ENCODE measurements at regions not wholly inside any gene's neighbourhood (a gene's known extent, or its start where the extent isn't known, plus 50 kb on each side); places are given as distances from the start of the nearest gene placed in this dataset.
"Not testable (repeated sequence)": the region's sequence is repeated elsewhere in the genome, so short reads cannot be mapped to it uniquely, and the experiment has no call there.

- not testable (repeated sequence) for H3K4me1 ChIP-seq (ENCODE audit: control insufficient read depth, insufficient read depth, low read length)
Measured at GRCh38 chr1:120465900-120466299, 51.1 kb downstream of the NBPF8 start.

GRCh38 chr1:120477663-120478062, 62.8 kb downstream of the NBPF8 start:
- H3K4me1 ChIP-seq (ENCODE audit: control insufficient read depth, insufficient read depth, low read length); H3K4me3 Mint-ChIP-seq; ATAC-seq; intact Hi-C loops (cut with micrococcal nuclease); DNase-seq; H3K27me3 ChIP-seq (ENCODE audit: control insufficient read depth, insufficient read depth, low read length); H3K4me1 Mint-ChIP-seq; H3K27ac ChIP-seq (ENCODE audit: low read length); H3K9me3 ChIP-seq (ENCODE audit: control insufficient read depth, insufficient read depth, low read length); H3K36me3 Mint-ChIP-seq; H3K27me3 Mint-ChIP-seq (ENCODE audit: low read depth in 2 of 2); H3K27ac Mint-ChIP-seq; H3K9me3 Mint-ChIP-seq; H3K36me3 ChIP-seq (ENCODE audit: control insufficient read depth, insufficient read depth, low read length); H3K4me3 ChIP-seq (ENCODE audit: low read length): not testable (repeated sequence)
- 84% methylated on average over 2 of the region's 4 CpGs for WGBS (ENCODE audit: insufficient coverage)

More at GRCh38 chr1:120465900-120466299, 51.1 kb downstream of the NBPF8 start:
- H3K4me3 Mint-ChIP-seq; H3K4me1 Mint-ChIP-seq; H3K9me3 Mint-ChIP-seq; H3K36me3 ChIP-seq (ENCODE audit: control insufficient read depth, insufficient read depth, low read length); H3K27me3 ChIP-seq (ENCODE audit: control insufficient read depth, insufficient read depth, low read length); DNase-seq; H3K36me3 Mint-ChIP-seq; H3K27me3 Mint-ChIP-seq (ENCODE audit: low read depth in 2 of 2); H3K27ac ChIP-seq (ENCODE audit: low read length); H3K27ac Mint-ChIP-seq; ATAC-seq; H3K9me3 ChIP-seq (ENCODE audit: control insufficient read depth, insufficient read depth, low read length); intact Hi-C loops (cut with micrococcal nuclease); H3K4me3 ChIP-seq (ENCODE audit: low read length): not testable (repeated sequence)
- WGBS (ENCODE audit: insufficient coverage) = 94% methylated on average over 4 of the region's 6 CpGs

GRCh38 chr1:120478400-120478799, 63.6 kb downstream of the NBPF8 start:
- WGBS (ENCODE audit: insufficient coverage) = 100% methylated on average over 1 of the region's 5 CpGs
- DNase-seq; H3K27me3 ChIP-seq (ENCODE audit: control insufficient read depth, insufficient read depth, low read length); H3K9me3 Mint-ChIP-seq; H3K27ac Mint-ChIP-seq; H3K36me3 ChIP-seq (ENCODE audit: control insufficient read depth, insufficient read depth, low read length); H3K4me1 Mint-ChIP-seq; H3K27ac ChIP-seq (ENCODE audit: low read length); ATAC-seq; H3K4me3 Mint-ChIP-seq; H3K4me3 ChIP-seq (ENCODE audit: low read length); H3K27me3 Mint-ChIP-seq (ENCODE audit: low read depth in 2 of 2); H3K36me3 Mint-ChIP-seq; intact Hi-C loops (cut with micrococcal nuclease); H3K9me3 ChIP-seq (ENCODE audit: control insufficient read depth, insufficient read depth, low read length); H3K4me1 ChIP-seq (ENCODE audit: control insufficient read depth, insufficient read depth, low read length): not testable (repeated sequence)

GRCh38 chr1:120487542-120487941, 72.7 kb downstream of the NBPF8 start:
- no CpG with 5 or more reads among the region's 2 CpGs for WGBS (ENCODE audit: insufficient coverage)
- H3K4me3 ChIP-seq (ENCODE audit: low read length); H3K27me3 Mint-ChIP-seq (ENCODE audit: low read depth in 2 of 2); H3K4me1 ChIP-seq (ENCODE audit: control insufficient read depth, insufficient read depth, low read length); H3K4me3 Mint-ChIP-seq; H3K27ac Mint-ChIP-seq; H3K27ac ChIP-seq (ENCODE audit: low read length); H3K9me3 Mint-ChIP-seq; H3K4me1 Mint-ChIP-seq; H3K36me3 ChIP-seq (ENCODE audit: control insufficient read depth, insufficient read depth, low read length); ATAC-seq; H3K27me3 ChIP-seq (ENCODE audit: control insufficient read depth, insufficient read depth, low read length); intact Hi-C loops (cut with micrococcal nuclease); H3K9me3 ChIP-seq (ENCODE audit: control insufficient read depth, insufficient read depth, low read length); H3K36me3 Mint-ChIP-seq; DNase-seq: not testable (repeated sequence)

- H3K27me3 Mint-ChIP-seq (ENCODE audit: low read depth in 2 of 2); H3K36me3 ChIP-seq (ENCODE audit: control insufficient read depth, insufficient read depth, low read length); DNase-seq; intact Hi-C loops (cut with micrococcal nuclease); H3K4me3 ChIP-seq (ENCODE audit: low read length); H3K4me3 Mint-ChIP-seq; H3K4me1 ChIP-seq (ENCODE audit: control insufficient read depth, insufficient read depth, low read length); H3K4me1 Mint-ChIP-seq; H3K27ac ChIP-seq (ENCODE audit: low read length); H3K27ac Mint-ChIP-seq; H3K27me3 ChIP-seq (ENCODE audit: control insufficient read depth, insufficient read depth, low read length); ATAC-seq; H3K9me3 Mint-ChIP-seq; H3K36me3 Mint-ChIP-seq; H3K9me3 ChIP-seq (ENCODE audit: control insufficient read depth, insufficient read depth, low read length): not testable (repeated sequence)
- WGBS (ENCODE audit: insufficient coverage) = 94% methylated on average over 8 of the region's 8 CpGs
Measured at GRCh38 chr1:120489217-120489616, 74.4 kb downstream of the NBPF8 start.

- WGBS (ENCODE audit: insufficient coverage) = no CpG with 5 or more reads among the region's 3 CpGs
- H3K27ac Mint-ChIP-seq; H3K9me3 ChIP-seq (ENCODE audit: control insufficient read depth, insufficient read depth, low read length); H3K4me3 Mint-ChIP-seq; H3K27me3 Mint-ChIP-seq (ENCODE audit: low read depth in 2 of 2); DNase-seq; intact Hi-C loops (cut with micrococcal nuclease); H3K4me1 ChIP-seq (ENCODE audit: control insufficient read depth, insufficient read depth, low read length); H3K4me1 Mint-ChIP-seq; ATAC-seq; H3K9me3 Mint-ChIP-seq; H3K4me3 ChIP-seq (ENCODE audit: low read length); H3K27me3 ChIP-seq (ENCODE audit: control insufficient read depth, insufficient read depth, low read length); H3K36me3 Mint-ChIP-seq; H3K36me3 ChIP-seq (ENCODE audit: control insufficient read depth, insufficient read depth, low read length); H3K27ac ChIP-seq (ENCODE audit: low read length): not testable (repeated sequence)
Measured at GRCh38 chr1:120497145-120497544, 82.3 kb downstream of the NBPF8 start.

GRCh38 chr1:120503284-120503683, 88.4 kb downstream of the NBPF8 start:
- H3K4me3 Mint-ChIP-seq; H3K9me3 ChIP-seq (ENCODE audit: control insufficient read depth, insufficient read depth, low read length); DNase-seq; H3K36me3 ChIP-seq (ENCODE audit: control insufficient read depth, insufficient read depth, low read length); H3K27me3 ChIP-seq (ENCODE audit: control insufficient read depth, insufficient read depth, low read length); H3K4me3 ChIP-seq (ENCODE audit: low read length); H3K27ac Mint-ChIP-seq; H3K4me1 ChIP-seq (ENCODE audit: control insufficient read depth, insufficient read depth, low read length); H3K9me3 Mint-ChIP-seq; intact Hi-C loops (cut with micrococcal nuclease); H3K27ac ChIP-seq (ENCODE audit: low read length); ATAC-seq; H3K27me3 Mint-ChIP-seq (ENCODE audit: low read depth in 2 of 2); H3K4me1 Mint-ChIP-seq; H3K36me3 Mint-ChIP-seq: not testable (repeated sequence)
- WGBS (ENCODE audit: insufficient coverage) = 86% methylated on average over 2 of the region's 3 CpGs

- H3K27ac ChIP-seq (ENCODE audit: low read length) = not testable (repeated sequence)
Measured at GRCh38 chr1:120506352-120506751, 91.5 kb downstream of the NBPF8 start.

More at GRCh38 chr1:120506352-120506751, 91.5 kb downstream of the NBPF8 start:
- H3K4me3 Mint-ChIP-seq; ATAC-seq; H3K9me3 ChIP-seq (ENCODE audit: control insufficient read depth, insufficient read depth, low read length); H3K36me3 ChIP-seq (ENCODE audit: control insufficient read depth, insufficient read depth, low read length); H3K27ac Mint-ChIP-seq; H3K4me1 Mint-ChIP-seq; H3K36me3 Mint-ChIP-seq; H3K4me3 ChIP-seq (ENCODE audit: low read length); intact Hi-C loops (cut with micrococcal nuclease); H3K9me3 Mint-ChIP-seq; H3K27me3 Mint-ChIP-seq (ENCODE audit: low read depth in 2 of 2); H3K27me3 ChIP-seq (ENCODE audit: control insufficient read depth, insufficient read depth, low read length); H3K4me1 ChIP-seq (ENCODE audit: control insufficient read depth, insufficient read depth, low read length); DNase-seq: not testable (repeated sequence)
- no CpG with 5 or more reads among the region's 2 CpGs for WGBS (ENCODE audit: insufficient coverage)

All from natural killer cell (primary cell).